ENCODE measurements at regions not wholly inside any gene's neighbourhood (a gene's known extent, or its start where the extent isn't known, plus 50 kb on each side); places are given as distances from the start of the nearest gene placed in this dataset.

DNA sequence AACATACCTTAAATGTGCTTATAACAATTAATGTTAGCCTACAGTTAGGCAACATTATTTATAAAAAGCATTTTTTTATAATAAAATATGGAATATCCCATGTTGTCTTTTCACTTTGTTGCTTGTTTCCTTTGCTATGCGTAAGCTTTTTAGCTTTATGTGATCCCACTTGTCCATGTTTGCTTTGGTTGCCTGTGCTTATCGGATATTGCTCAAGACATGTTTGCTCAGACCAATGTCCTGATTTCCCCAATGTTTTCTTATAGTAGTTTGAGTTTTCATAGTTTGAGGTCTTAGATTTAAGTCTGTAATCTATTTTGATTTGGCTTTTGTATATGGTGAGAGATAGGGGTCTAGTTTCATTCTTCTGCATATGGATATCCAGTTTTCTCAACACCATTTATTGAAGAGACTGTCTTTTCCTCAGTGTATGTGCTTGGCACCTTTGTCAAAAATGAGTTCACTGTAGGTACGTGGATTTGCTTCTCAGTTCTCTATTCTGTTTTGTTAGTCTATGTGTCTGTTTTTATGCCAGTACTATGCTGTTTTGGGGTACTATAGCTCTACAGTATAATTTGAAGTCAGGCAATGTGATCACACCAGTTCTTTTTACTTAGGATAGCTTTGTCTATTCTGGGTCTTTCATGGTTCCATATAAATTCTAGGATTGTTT, 592.7 kb upstream of the SEMA6D start:
- TF ChIP-seq, protein P1, sequence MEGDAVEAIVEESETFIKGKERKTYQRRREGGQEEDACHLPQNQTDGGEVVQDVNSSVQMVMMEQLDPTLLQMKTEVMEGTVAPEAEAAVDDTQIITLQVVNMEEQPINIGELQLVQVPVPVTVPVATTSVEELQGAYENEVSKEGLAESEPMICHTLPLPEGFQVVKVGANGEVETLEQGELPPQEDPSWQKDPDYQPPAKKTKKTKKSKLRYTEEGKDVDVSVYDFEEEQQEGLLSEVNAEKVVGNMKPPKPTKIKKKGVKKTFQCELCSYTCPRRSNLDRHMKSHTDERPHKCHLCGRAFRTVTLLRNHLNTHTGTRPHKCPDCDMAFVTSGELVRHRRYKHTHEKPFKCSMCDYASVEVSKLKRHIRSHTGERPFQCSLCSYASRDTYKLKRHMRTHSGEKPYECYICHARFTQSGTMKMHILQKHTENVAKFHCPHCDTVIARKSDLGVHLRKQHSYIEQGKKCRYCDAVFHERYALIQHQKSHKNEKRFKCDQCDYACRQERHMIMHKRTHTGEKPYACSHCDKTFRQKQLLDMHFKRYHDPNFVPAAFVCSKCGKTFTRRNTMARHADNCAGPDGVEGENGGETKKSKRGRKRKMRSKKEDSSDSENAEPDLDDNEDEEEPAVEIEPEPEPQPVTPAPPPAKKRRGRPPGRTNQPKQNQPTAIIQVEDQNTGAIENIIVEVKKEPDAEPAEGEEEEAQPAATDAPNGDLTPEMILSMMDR (IDR thresholded peaks at IDR 0.05; ENCODE audit: low read depth, low read length) = no peak
- TF ChIP-seq POLR2A (IDR thresholded peaks at IDR 0.05; ENCODE audit: extremely low read depth, insufficient read length) = no peak
- TF ChIP-seq, protein P2, sequence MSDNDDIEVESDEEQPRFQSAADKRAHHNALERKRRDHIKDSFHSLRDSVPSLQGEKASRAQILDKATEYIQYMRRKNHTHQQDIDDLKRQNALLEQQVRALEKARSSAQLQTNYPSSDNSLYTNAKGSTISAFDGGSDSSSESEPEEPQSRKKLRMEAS (IDR thresholded peaks at IDR 0.05; ENCODE audit: low read depth, low read length) = no peak
